MM.1S (cell line): ENCODE measurements at regions not wholly inside any gene's neighbourhood (a gene's known extent, or its start where the extent isn't known, plus 50 kb on each side); places are given as distances from the start of the nearest gene placed in this dataset.

ENCODE experiments used
- DNase-seq: peaks from one replicate; pipeline ENCODE4 v3.0.0-alpha.2; 2015
- H2AFZ ChIP-seq: fragments of 300-600 bp; sonication (generic); 2 replicates; pipeline ENCODE4 v1.6.0; 2016; ENCODE audit warnings: antibody characterized with exemption, low read length
- H3F3A ChIP-seq: fragments of 300-600 bp; sonication (generic); 2 replicates; pipeline ENCODE4 v1.6.1; 2016; ENCODE audit warnings: mild to moderate bottlenecking, antibody characterized with exemption, low read length, moderate library complexity, mixed read lengths; ENCODE audit not compliant: insufficient read depth
- H3K27ac ChIP-seq: fragments of 300-600 bp; sonication (generic); 2 replicates; pipeline ENCODE4 v1.5.1; 2016; ENCODE audit warnings: mild to moderate bottlenecking, low read length
- H3K27me3 ChIP-seq: fragments of 300-600 bp; sonication (generic); replicated peaks from 2 replicates; pipeline ENCODE4 v1.6.0; 2016; ENCODE audit warnings: low read length; ENCODE audit not compliant: insufficient read depth
- H3K36me3 ChIP-seq: fragments of 300-600 bp; sonication (generic); replicated peaks from 2 replicates; pipeline ENCODE4 v1.6.1; 2016; ENCODE audit warnings: mild to moderate bottlenecking, low read length, mixed read lengths; ENCODE audit not compliant: insufficient read depth
- H3K4me1 ChIP-seq: fragments of 300-600 bp; sonication (generic); 2 replicates; pipeline ENCODE4 v1.6.1; 2016; ENCODE audit warnings: low read length, mixed read lengths
- H3K4me2 ChIP-seq: fragments of 300-600 bp; sonication (generic); 2 replicates; pipeline ENCODE4 v1.6.0; 2016; ENCODE audit warnings: low read depth, low read length
- H3K4me3 ChIP-seq: fragments of 300-600 bp; sonication (generic); 2 replicates; pipeline ENCODE4 v1.5.1; 2016; ENCODE audit warnings: low read length, mixed read lengths
- H3K79me2 ChIP-seq: fragments of 300-600 bp; sonication (generic); 2 replicates; pipeline ENCODE4 v1.6.1; 2016; ENCODE audit warnings: mixed run types, low read length, mixed read lengths
- H3K9ac ChIP-seq: fragments of 300-600 bp; sonication (generic); 2 replicates; pipeline ENCODE4 v1.6.1; 2016; ENCODE audit warnings: low read length, mixed read lengths
- H3K9me2 ChIP-seq: fragments of 300-600 bp; sonication (generic); replicated peaks from 2 replicates; pipeline ENCODE4 v1.6.1; 2016; ENCODE audit warnings: mild to moderate bottlenecking, low read length, mixed read lengths; ENCODE audit not compliant: insufficient read depth
- H3K9me3 ChIP-seq: fragments of 300-600 bp; sonication (generic); replicated peaks from 2 replicates; pipeline ENCODE4 v1.6.1; 2016; ENCODE audit warnings: mild to moderate bottlenecking, low read length, mixed read lengths; ENCODE audit not compliant: insufficient read depth
- H4K20me1 ChIP-seq: fragments of 300-600 bp; sonication (generic); 2 replicates; pipeline ENCODE4 v1.6.1; 2016; ENCODE audit warnings: mild to moderate bottlenecking, low read length, moderate library complexity, mixed read lengths; ENCODE audit not compliant: insufficient read depth
- CTCF ChIP-seq: fragments of 300-600 bp; sonication (generic); IDR thresholded peaks from 2 replicates; pipeline ENCODE4 v1.5.1; 2016; ENCODE audit warnings: antibody characterized with exemption, low read length, mixed read lengths
- EZH2 ChIP-seq: fragments of 300-600 bp; sonication (generic); optimal IDR thresholded peaks from 2 replicates; pipeline ENCODE3; 2017; ENCODE audit warnings: low read depth, mild to moderate bottlenecking, antibody characterized with exemption, low read length, mixed read lengths
- EZH2phosphoT487 ChIP-seq: fragments of 300-600 bp; sonication (generic); IDR thresholded peaks from 2 replicates; pipeline ENCODE4 v1.6.1; 2018; ENCODE audit warnings: antibody characterized with exemption, low read length

DNA sequence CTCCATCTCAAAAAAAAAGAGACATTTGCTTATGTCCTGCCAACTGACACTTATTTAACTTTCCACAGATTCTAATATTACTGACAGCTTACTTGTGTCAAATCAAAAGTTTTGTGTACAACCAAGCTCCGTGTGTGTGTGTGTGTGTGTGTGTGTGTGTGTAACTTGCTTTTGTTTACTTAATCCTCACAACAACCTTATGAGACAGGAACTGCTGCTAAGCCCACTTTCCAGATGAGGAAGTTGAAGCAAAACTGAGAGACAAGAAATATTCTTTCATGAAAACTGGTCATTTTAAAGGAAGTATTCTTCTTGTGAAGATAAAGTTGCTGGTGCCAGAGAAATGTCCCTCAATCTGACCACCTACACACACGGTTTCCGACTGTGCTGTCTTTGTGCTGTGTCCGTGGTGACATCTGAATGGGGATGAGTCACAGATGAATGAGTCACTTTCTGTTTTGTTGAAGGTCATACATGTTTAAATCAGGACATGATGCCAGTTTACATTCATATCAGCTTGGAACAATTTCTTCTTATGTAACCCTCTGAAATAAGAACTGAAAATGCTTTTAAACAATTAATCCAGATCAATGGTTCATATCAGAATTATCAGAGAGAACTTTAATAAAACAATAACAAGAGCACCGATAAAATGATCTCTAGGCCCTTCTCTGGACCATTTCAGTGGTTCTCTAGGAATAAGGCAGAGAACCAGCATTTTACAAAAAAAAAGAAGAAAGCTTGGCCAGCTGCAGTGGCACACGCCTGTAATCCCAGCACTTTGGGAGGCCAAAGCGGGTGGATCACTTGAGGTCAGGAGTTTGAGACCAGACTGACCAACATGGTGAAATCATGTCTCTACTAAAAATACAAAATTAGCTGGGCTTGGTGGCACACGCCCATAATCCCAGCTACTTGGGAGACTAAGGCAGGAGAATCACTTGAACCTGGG, 95.5 kb downstream of the THNSL2 start:
- H3K9me2 ChIP-seq, result no peaks in the 10 kb centered on the region
- no peaks in the 10 kb centered on the region for H3K4me1 ChIP-seq
- H3K9me3 ChIP-seq, result no peaks in the 10 kb centered on the region
- peak overlapping the region; percentile 34; the same call in 1 of the 2 replicates for H3K27ac ChIP-seq
- no peak overlapping the region for H3K9ac ChIP-seq
- no peak for TF ChIP-seq CTCF
- TF ChIP-seq EZH2phosphoT487, result no peak
- H3K4me2 ChIP-seq, result peak overlapping the region; percentile 20
- no peak overlapping the region for H3K4me3 ChIP-seq
- H4K20me1 ChIP-seq, result no peaks in the 10 kb centered on the region
- no peaks in the 10 kb centered on the region for H3K36me3 ChIP-seq
- H3F3A ChIP-seq, result no peaks in the 10 kb centered on the region
- no peaks in the 10 kb centered on the region for H3K27me3 ChIP-seq
- peak; percentile 39 for DNase-seq
- 0 out of 2 replicates have a peak overlapping the region, but pooled peaks have one; percentile 25 for H2AFZ ChIP-seq
- H3K79me2 ChIP-seq, result no peaks in the 10 kb centered on the region

GRCh38 chr2:88263861-88264260, 93.7 kb downstream of the THNSL2 start:
- Histone ChIP-seq H4K20me1 (no peaks in the 10 kb centered on the region), H3K9me3 (no peaks in the 10 kb centered on the region), H3K9me2 (no peaks in the 10 kb centered on the region), H3K4me1 (no peaks in the 10 kb centered on the region), H3F3A (no peaks in the 10 kb centered on the region), H3K36me3 (no peaks in the 10 kb centered on the region), H3K4me3 (no peak overlapping the region), H3K9ac (no peak overlapping the region), H2AFZ (no peak overlapping the region), H3K79me2 (no peaks in the 10 kb centered on the region), H3K27me3 (no peaks in the 10 kb centered on the region), H3K27ac (no peak overlapping the region), H3K4me2 (no peak overlapping the region)
- no peak for TF ChIP-seq CTCF
- no peak for TF ChIP-seq EZH2
- TF ChIP-seq EZH2phosphoT487, result no peak
- DNase-seq, result no peak

- H4K20me1 ChIP-seq, result no peaks in the 10 kb centered on the region
- no peak overlapping the region for H3K27ac ChIP-seq
- H3K9ac ChIP-seq, result no peak overlapping the region
- no peak overlapping the region for H3K4me3 ChIP-seq
- no peaks in the 10 kb centered on the region for H3K4me1 ChIP-seq
- H3F3A ChIP-seq, result no peaks in the 10 kb centered on the region
- no peaks in the 10 kb centered on the region for H3K79me2 ChIP-seq
- H3K9me3 ChIP-seq, result no peaks in the 10 kb centered on the region
- H2AFZ ChIP-seq, result no peak overlapping the region
- H3K9me2 ChIP-seq, result no peaks in the 10 kb centered on the region
- H3K36me3 ChIP-seq, result no peaks in the 10 kb centered on the region
- H3K27me3 ChIP-seq, result no peaks in the 10 kb centered on the region
- DNase-seq, result no peak
- TF ChIP-seq EZH2phosphoT487 (no peak), EZH2 (no peak)
- H3K4me2 ChIP-seq, result no peak overlapping the region
Measured at GRCh38 chr2:88261725-88262124, 91.6 kb downstream of the THNSL2 start.

- Histone ChIP-seq H3K9me2 (no peaks in the 10 kb centered on the region), H4K20me1 (no peaks in the 10 kb centered on the region), H3K9me3 (no peaks in the 10 kb centered on the region), H3K36me3 (no peaks in the 10 kb centered on the region), H3F3A (no peaks in the 10 kb centered on the region), H3K4me3 (no peak overlapping the region), H3K79me2 (no peaks in the 10 kb centered on the region), H3K27ac (no peak overlapping the region), H3K4me1 (no peaks in the 10 kb centered on the region), H3K9ac (no peak overlapping the region), H3K4me2 (no peak overlapping the region), H3K27me3 (no peaks in the 10 kb centered on the region), H2AFZ (no peak overlapping the region)
- no peak for DNase-seq
- TF ChIP-seq CTCF (no peak), EZH2phosphoT487 (no peak), EZH2 (no peak)
Measured at GRCh38 chr2:88258208-88258607, 88.1 kb downstream of the THNSL2 start.
